CD8-positive, alpha-beta memory T cell (primary cell): ENCODE measurements at regions not wholly inside any gene's neighbourhood (a gene's known extent, or its start where the extent isn't known, plus 50 kb on each side); places are given as distances from the start of the nearest gene placed in this dataset.
A peak's percentile ranks its signal among the peaks of the same experiment; 100 is the strongest.
"Not testable (repeated sequence)": the region's sequence is repeated elsewhere in the genome, so short reads cannot be mapped to it uniquely, and the experiment has no call there.

Experiments used
- CTCF ChIA-PET: fragments of 350-600 bp; sonication (Branson Sonifier 250); formaldehyde crosslinking; loops from one replicate; lab custom pipeline; 2021; ENCODE audit warnings: antibody characterized with exemption; lab: Charles Lee
- POLR2A ChIA-PET: fragments of 350-600 bp; sonication (Branson Sonifier 250); formaldehyde crosslinking; loops from one replicate; lab custom pipeline; 2021; ENCODE audit warnings: antibody characterized with exemption; lab: Charles Lee
- DNase-seq, 5 donors: peaks; one replicate each; pipeline versions ENCODE4 v3.0.0 to v3.0.0-alpha.2; 2020 to 2022; ENCODE audit warnings: mixed read lengths in 1 of 5
- H3K27ac ChIP-seq: one replicate; pipeline ENCODE4 v1.7.0; 2013; ENCODE audit warnings: low read depth, mild to moderate bottlenecking, low read length, moderate library complexity
- H3K27me3 ChIP-seq: 2 replicates; pipeline ENCODE4 v1.7.0; 2013; ENCODE audit warnings: low read length, mild to moderate bottlenecking; ENCODE audit not compliant: insufficient read depth, poor library complexity, severe bottlenecking
- H3K36me3 ChIP-seq: 2 replicates; pipeline ENCODE4 v1.7.0; 2013; ENCODE audit warnings: mild to moderate bottlenecking, low read length, moderate library complexity; ENCODE audit not compliant: insufficient read depth
- H3K4me1 ChIP-seq: 2 replicates; pipeline ENCODE4 v1.7.0; 2013; ENCODE audit warnings: mild to moderate bottlenecking, low read length, moderate library complexity; ENCODE audit not compliant: insufficient read depth
- H3K4me3 ChIP-seq: 2 replicates; pipeline ENCODE4 v1.7.0; 2013; ENCODE audit warnings: mild to moderate bottlenecking, low read length
- H3K9me3 ChIP-seq: 2 replicates; pipeline ENCODE4 v1.7.0; 2013; ENCODE audit warnings: mild to moderate bottlenecking, low read length
- H3K27ac Mint-ChIP-seq, 8 donors: one replicate each; pipeline ENCODE4 v1.8.0; 2020 to 2021; ENCODE audit warnings: mixed read lengths in 8 of 8, mild to moderate bottlenecking in 6 of 8, inconsistent platforms in 3 of 8, moderate library complexity in 3 of 8
- H3K27me3 Mint-ChIP-seq, 2 donors: one replicate each; pipeline ENCODE4 v1.8.0; 2020 to 2021; ENCODE audit warnings: mixed read lengths in 2 of 2, mild to moderate bottlenecking in 1 of 2, moderate library complexity in 1 of 2
- H3K36me3 Mint-ChIP-seq, 3 donors: one replicate each; pipeline ENCODE4 v1.8.0; 2020 to 2021; ENCODE audit warnings: mixed read lengths in 3 of 3, inconsistent platforms in 1 of 3, mild to moderate bottlenecking in 1 of 3
- H3K4me1 Mint-ChIP-seq, 3 donors: one replicate each; pipeline ENCODE4 v1.8.0; 2020 to 2021; ENCODE audit warnings: mixed read lengths in 3 of 3, inconsistent platforms in 1 of 3, mild to moderate bottlenecking in 1 of 3
- H3K4me3 Mint-ChIP-seq, 7 donors: one replicate each; pipeline ENCODE4 v1.8.0; 2020 to 2021; ENCODE audit warnings: mixed read lengths in 7 of 7, mild to moderate bottlenecking in 6 of 7, moderate library complexity in 4 of 7, inconsistent platforms in 2 of 7
- H3K9me3 Mint-ChIP-seq, 5 donors: one replicate each; pipeline ENCODE4 v1.8.0; 2020 to 2022; ENCODE audit warnings: mixed read lengths in 5 of 5, mild to moderate bottlenecking in 3 of 5, moderate library complexity in 2 of 5, inconsistent platforms in 1 of 5

DNA sequence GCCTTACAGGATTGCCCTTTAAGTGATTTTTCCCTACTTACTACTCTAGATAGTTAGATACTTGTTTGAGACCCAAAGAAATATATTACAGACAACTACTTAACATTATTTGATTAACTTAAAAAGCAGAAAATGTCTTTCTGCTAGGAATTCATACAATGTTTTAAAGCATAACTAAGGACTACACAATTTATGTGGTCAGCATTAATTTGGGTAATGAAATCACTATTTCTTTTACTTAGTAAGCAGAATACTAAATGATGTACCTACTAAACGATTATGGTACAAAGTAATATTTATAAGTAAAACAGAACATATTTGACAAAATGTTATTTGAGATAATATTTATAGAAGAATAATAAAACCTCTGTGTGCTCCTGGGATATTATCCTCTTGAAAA lies 371.9 kb upstream of the ARRDC3 start:
- Histone ChIP-seq H3K27ac (no peak overlapping the region), H3K9me3 (no peaks in the 10 kb centered on the region), H3K4me1 (no peaks in the 10 kb centered on the region), H3K4me3 (no peak overlapping the region), H3K27me3 (no peaks in the 10 kb centered on the region), H3K36me3 (no peaks in the 10 kb centered on the region)
- Mint-ChIP-seq H3K27me3 (no peaks in the 10 kb centered on the region), H3K4me1 (no peaks in the 10 kb centered on the region), H3K4me3 (no peak overlapping the region), H3K36me3 (no peaks in the 10 kb centered on the region), H3K27ac (no peak overlapping the region), H3K9me3 (peaks cover 3 to 15% (median 4%) of the 10 kb centered on the region in 5 donors)
- POLR2A ChIA-PET, result no interaction called here
- CTCF ChIA-PET, result no interaction called here
- no peak for DNase-seq

DNA sequence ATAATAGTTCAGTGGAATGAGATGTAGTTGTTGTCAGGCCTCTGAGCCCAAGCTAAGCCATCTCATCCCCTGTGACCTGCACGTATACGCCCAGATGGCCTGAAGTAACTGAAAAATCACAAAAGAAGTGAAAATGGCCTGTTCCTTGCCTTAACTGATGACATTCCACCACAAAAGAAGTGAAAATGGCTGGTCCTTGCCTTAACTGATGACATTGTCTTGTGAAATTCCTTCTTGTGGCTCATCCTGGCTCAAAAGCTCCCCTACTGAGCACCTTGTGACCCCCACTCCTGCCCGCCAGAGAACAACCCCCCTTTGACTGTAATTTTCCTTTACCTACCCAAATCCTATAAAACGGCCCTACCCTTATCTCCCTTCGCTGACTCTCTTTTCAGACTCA lies 361.4 kb upstream of the ARRDC3 start:
- H3K27ac ChIP-seq, H3K36me3 ChIP-seq, H3K36me3 Mint-ChIP-seq, POLR2A ChIA-PET, H3K4me3 ChIP-seq, H3K27ac Mint-ChIP-seq, H3K4me1 ChIP-seq, H3K9me3 ChIP-seq, H3K4me1 Mint-ChIP-seq, H3K4me3 Mint-ChIP-seq, H3K27me3 Mint-ChIP-seq, H3K27me3 ChIP-seq, DNase-seq, CTCF ChIA-PET: not testable (repeated sequence)
- peaks cover 0 to 11% (median 6%) of the 10 kb centered on the region in 5 donors for H3K9me3 Mint-ChIP-seq

DNA sequence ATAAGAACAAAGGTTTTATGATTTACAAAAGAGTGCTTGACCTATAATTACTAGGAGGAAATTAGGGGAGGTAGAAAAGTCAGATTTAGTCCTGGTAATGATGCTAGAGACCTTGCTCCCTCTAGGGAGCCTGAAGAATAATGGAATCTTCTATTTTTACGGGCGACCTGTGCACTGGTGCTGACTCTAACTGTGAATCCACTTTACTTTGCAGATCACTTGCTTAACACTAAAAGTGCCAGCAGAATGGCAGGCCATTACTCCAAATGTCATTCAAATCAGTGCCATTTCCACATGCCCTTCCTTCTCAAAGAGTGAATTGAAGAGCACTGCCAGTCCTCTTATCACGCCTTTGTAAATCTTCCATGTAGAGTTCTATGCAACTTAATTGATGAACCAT lies 359.4 kb upstream of the ARRDC3 start:
- ChIA-PET CTCF (no interaction called here), POLR2A (no interaction called here)
- Histone ChIP-seq H3K4me1 (no peaks in the 10 kb centered on the region), H3K4me3 (no peak overlapping the region), H3K27me3 (no peaks in the 10 kb centered on the region), H3K27ac (no peak overlapping the region), H3K9me3 (no peaks in the 10 kb centered on the region), H3K36me3 (no peaks in the 10 kb centered on the region)
- no peaks in the 10 kb centered on the region for H3K27me3 Mint-ChIP-seq
- no peaks in the 10 kb centered on the region for H3K36me3 Mint-ChIP-seq
- no peak for DNase-seq
- H3K4me3 Mint-ChIP-seq, result no peak overlapping the region
- no peak overlapping the region for H3K27ac Mint-ChIP-seq
- no peaks in the 10 kb centered on the region for H3K4me1 Mint-ChIP-seq
- peaks cover 0 to 14% (median 5%) of the 10 kb centered on the region in 5 donors for H3K9me3 Mint-ChIP-seq

DNA sequence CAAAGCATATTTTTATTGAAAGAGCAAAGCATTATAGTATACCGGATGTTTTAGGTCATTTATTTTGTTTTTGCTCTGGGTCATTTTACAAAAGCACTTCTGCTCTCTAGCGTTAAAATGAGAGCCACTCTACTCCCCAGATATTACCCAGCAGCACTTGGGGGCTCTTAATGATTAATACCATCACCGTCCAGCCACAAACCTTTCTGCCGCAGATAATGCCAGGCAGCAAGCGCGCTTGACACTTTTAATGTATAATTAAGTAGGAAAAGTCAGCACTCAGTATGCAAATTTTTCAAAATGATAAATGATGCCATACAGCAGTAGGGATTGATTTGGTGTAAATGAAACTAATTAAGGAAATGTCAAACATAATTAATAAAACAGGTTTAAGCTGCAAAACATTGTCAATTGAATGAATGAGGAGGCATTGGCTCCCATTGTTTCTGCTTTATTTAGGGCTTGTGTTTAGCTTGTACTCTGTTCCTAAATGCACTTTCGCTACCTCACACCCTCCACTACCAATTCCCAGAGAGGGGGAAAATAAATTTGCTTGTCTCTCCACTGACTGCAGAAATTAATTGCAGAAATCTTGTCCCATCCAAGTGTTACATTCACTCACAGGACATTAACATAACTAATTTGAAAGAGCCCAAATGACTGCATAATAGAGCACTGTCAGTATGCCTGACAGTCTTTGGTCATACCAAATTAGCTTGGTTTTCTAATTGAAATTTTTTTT lies 358.8 kb upstream of the ARRDC3 start:
- no peaks in the 10 kb centered on the region for H3K36me3 ChIP-seq
- H3K9me3 Mint-ChIP-seq, result peaks cover 0 to 14% (median 5%) of the 10 kb centered on the region in 5 donors
- no peaks in the 10 kb centered on the region for H3K27me3 ChIP-seq
- ChIA-PET CTCF (no interaction called here), POLR2A (no interaction called here)
- H3K27ac ChIP-seq, result no peak overlapping the region
- H3K4me1 Mint-ChIP-seq, result no peaks in the 10 kb centered on the region
- H3K4me3 ChIP-seq, result no peak overlapping the region
- H3K9me3 ChIP-seq, result no peaks in the 10 kb centered on the region
- no peak for DNase-seq
- no peak overlapping the region for H3K4me3 Mint-ChIP-seq
- no peaks in the 10 kb centered on the region for H3K4me1 ChIP-seq
- H3K27ac Mint-ChIP-seq, result no peak overlapping the region
- no peaks in the 10 kb centered on the region for H3K27me3 Mint-ChIP-seq
- H3K36me3 Mint-ChIP-seq, result no peaks in the 10 kb centered on the region

DNA sequence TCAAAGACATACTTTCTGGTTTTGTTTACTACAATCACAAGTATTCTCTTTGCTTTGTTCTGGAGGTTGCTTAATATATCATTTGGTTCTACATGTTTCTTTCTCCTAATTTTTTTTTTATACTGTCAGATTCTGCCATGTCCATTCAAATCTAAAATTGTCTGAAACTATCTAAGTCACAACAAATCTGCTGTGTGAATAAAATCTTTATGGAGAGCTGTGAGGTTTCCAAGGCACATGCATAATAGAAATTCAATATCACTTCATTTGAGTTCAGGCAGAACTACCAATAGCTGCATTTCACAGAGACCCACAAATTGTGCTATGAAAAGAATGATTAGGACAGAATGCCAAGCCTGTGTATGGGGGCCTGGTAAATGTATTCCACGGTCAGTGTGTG lies 346.9 kb upstream of the ARRDC3 start:
- Mint-ChIP-seq H3K36me3 (no peaks in the 10 kb centered on the region), H3K9me3 (peaks cover 0 to 12% (median 0%) of the 10 kb centered on the region in 5 donors), H3K27me3 (no peaks in the 10 kb centered on the region), H3K27ac (no peak overlapping the region), H3K4me1 (no peaks in the 10 kb centered on the region), H3K4me3 (no peak overlapping the region)
- POLR2A ChIA-PET, result no interaction called here
- no peak overlapping the region for H3K27ac ChIP-seq
- H3K4me3 ChIP-seq, result no peak overlapping the region
- H3K9me3 ChIP-seq, result no peaks in the 10 kb centered on the region
- no peak for DNase-seq
- CTCF ChIA-PET, result no interaction called here
- H3K36me3 ChIP-seq, result no peaks in the 10 kb centered on the region
- no peaks in the 10 kb centered on the region for H3K4me1 ChIP-seq
- H3K27me3 ChIP-seq, result no peaks in the 10 kb centered on the region

DNA sequence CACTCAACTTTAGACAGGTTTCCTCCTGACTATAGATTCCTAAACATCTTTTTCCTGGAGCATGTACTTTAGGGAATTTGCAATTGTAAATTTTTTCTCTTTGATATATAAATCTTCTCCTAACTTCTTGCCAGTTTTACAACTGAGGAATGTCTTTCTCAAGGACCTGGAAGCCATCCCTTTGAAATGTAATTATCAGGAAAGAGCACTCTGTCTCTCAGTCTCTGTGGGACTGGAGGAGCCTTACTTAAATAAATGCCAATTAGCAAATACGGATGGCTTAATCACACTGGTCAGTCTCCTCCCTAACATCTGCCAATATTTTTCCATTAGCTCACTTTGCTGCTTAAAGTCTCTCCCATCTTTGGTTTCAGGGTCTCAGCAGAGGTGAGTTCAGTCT lies 344.3 kb upstream of the ARRDC3 start:
- Histone ChIP-seq H3K36me3 (no peaks in the 10 kb centered on the region), H3K27ac (no peak overlapping the region), H3K4me1 (no peaks in the 10 kb centered on the region), H3K9me3 (no peaks in the 10 kb centered on the region), H3K4me3 (no peak overlapping the region), H3K27me3 (no peaks in the 10 kb centered on the region)
- ChIA-PET CTCF (no interaction called here), POLR2A (no interaction called here)
- Mint-ChIP-seq H3K4me3 (no peak overlapping the region), H3K4me1 (no peaks in the 10 kb centered on the region), H3K36me3 (no peaks in the 10 kb centered on the region), H3K27me3 (no peaks in the 10 kb centered on the region), H3K9me3 (peaks cover 0 to 17% (median 0%) of the 10 kb centered on the region in 5 donors), H3K27ac (peak overlapping the region in 1 of 8 donors; percentile 17)
- no peak for DNase-seq

DNA sequence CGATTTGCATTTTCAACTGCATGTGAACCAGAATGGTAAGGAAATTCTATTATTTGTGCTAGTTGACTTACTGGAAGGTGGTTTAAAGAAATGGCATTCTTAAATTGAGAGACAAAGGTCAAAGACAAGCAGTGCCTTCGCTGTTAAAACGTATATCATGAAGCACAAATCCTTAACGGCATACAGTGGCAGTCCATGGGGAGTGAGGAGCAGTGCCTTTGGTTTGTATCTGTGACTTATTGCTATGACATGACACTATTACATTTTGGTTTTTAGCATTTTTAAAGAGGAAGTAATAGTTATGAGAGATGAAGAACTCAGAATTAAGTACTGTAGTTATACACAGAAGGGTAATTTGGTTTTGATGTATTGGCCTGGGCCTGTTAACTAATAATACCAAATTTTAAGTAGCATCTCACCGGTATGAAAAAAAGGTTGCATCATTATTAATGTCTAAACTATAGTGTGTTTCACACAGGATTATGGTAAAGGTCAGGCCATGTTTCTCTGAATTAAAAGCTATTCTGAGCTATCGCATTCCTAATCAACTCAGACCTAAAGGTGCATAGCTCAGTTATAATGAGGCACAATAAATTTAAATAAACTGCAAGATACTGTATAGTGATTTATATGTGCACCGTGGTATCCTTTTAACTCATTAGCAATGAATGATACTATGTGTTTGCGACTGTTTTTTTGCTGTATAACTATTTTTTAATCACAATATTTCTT lies 339.8 kb upstream of the ARRDC3 start:
- peaks cover 0 to 19% (median 0%) of the 10 kb centered on the region in 5 donors for H3K9me3 Mint-ChIP-seq
- no peak overlapping the region for H3K4me3 Mint-ChIP-seq
- H3K27me3 ChIP-seq, result no peaks in the 10 kb centered on the region
- DNase-seq, result no peak
- H3K9me3 ChIP-seq, result no peaks in the 10 kb centered on the region
- ChIA-PET CTCF (no interaction called here), POLR2A (no interaction called here)
- no peaks in the 10 kb centered on the region for H3K4me1 ChIP-seq
- H3K27me3 Mint-ChIP-seq, result no peaks in the 10 kb centered on the region
- H3K36me3 Mint-ChIP-seq, result no peaks in the 10 kb centered on the region
- H3K36me3 ChIP-seq, result no peaks in the 10 kb centered on the region
- H3K27ac Mint-ChIP-seq, result no peak overlapping the region
- H3K4me1 Mint-ChIP-seq, result no peaks in the 10 kb centered on the region
- H3K27ac ChIP-seq, result no peak overlapping the region
- no peak overlapping the region for H3K4me3 ChIP-seq

DNA sequence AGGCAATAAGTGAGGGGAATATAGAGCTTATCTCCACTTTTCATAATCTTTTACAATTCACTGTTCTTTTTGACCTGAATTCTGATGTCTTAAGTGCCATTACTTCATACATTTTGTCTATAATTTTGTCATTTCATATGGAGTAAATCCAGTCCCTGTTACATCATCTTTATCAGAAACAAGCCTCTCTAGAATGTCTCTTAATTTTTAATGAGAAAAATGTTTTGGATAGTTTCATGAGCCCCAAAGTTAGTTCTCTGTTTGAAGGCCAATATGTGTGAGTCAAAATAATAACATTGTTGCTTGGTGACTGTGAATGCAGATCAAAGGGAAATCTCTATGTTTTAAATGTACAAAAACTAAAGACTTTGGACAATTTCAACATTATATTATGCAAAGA lies 329.6 kb upstream of the ARRDC3 start:
- no peaks in the 10 kb centered on the region for H3K36me3 Mint-ChIP-seq

More for the DNA sequence above, 329.6 kb upstream of the ARRDC3 start:
- H3K27me3 ChIP-seq, result no peaks in the 10 kb centered on the region
- no peaks in the 10 kb centered on the region for H3K36me3 ChIP-seq
- no peak for DNase-seq
- no peaks in the 10 kb centered on the region for H3K27me3 Mint-ChIP-seq
- H3K9me3 Mint-ChIP-seq, result peaks cover 0 to 13% (median 4%) of the 10 kb centered on the region in 5 donors
- no peak overlapping the region for H3K4me3 ChIP-seq
- H3K4me3 Mint-ChIP-seq, result no peak overlapping the region
- H3K27ac ChIP-seq, result no peak overlapping the region
- H3K9me3 ChIP-seq, result no peaks in the 10 kb centered on the region
- POLR2A ChIA-PET, result no interaction called here
- CTCF ChIA-PET, result no interaction called here
- no peaks in the 10 kb centered on the region for H3K4me1 ChIP-seq
- H3K4me1 Mint-ChIP-seq, result no peaks in the 10 kb centered on the region
- no peak overlapping the region for H3K27ac Mint-ChIP-seq
